ENCODE measurements at regions not wholly inside any gene's neighbourhood (a gene's known extent, or its start where the extent isn't known, plus 50 kb on each side); places are given as distances from the start of the nearest gene placed in this dataset.

- H3K36me3 ChIP-seq: no peaks in the 10 kb centered on the region
- H3K4me3 ChIP-seq: no peak overlapping the region
- H3K9me3 ChIP-seq: no peaks in the 10 kb centered on the region
- no peaks in the 10 kb centered on the region for H3K4me1 ChIP-seq (ENCODE audit: insufficient read depth)
- TF ChIP-seq EP300 (IDR thresholded peaks at IDR 0.05) (no peak), POLR2A (IDR thresholded peaks at IDR 0.05) (no peak), CTCF (IDR thresholded peaks at IDR 0.05) (no peak)
- WGBS, 3 donors: 93 to 94% (median 94%) methylated on average over 1 of the region's 1 CpG
- H3K27me3 ChIP-seq: no peaks in the 10 kb centered on the region
- no peak overlapping the region for H3K27ac ChIP-seq
- intact Hi-C loops (cut with DNase I): no loop called here
- no peak for DNase-seq
These were observed 1395.1 kb downstream of the SUCLG1 start for GRCh38 chr2:83063933-83064332.

- no peak overlapping the region for H3K27ac ChIP-seq
- TF ChIP-seq CTCF (IDR thresholded peaks at IDR 0.05) (no peak), EP300 (IDR thresholded peaks at IDR 0.05) (no peak), POLR2A (IDR thresholded peaks at IDR 0.05) (no peak)
- 70 to 87% (median 83%) methylated on average over 5 of the region's 5 CpGs for WGBS, 3 donors
- no peaks in the 10 kb centered on the region for H3K27me3 ChIP-seq
- H3K36me3 ChIP-seq: no peaks in the 10 kb centered on the region
- H3K4me3 ChIP-seq: no peak overlapping the region
- H3K4me1 ChIP-seq (ENCODE audit: insufficient read depth): no peaks in the 10 kb centered on the region
- no peaks in the 10 kb centered on the region for H3K9me3 ChIP-seq
- no peak for DNase-seq
- intact Hi-C loops (cut with DNase I): no loop called here
These were observed 1395.6 kb downstream of the SUCLG1 start for GRCh38 chr2:83063511-83063910.

- H3K27me3 ChIP-seq: no peaks in the 10 kb centered on the region
- H3K9me3 ChIP-seq: no peaks in the 10 kb centered on the region
- H3K4me3 ChIP-seq: no peak overlapping the region
- DNase-seq: no peak
- no peaks in the 10 kb centered on the region for H3K4me1 ChIP-seq (ENCODE audit: insufficient read depth)
- no peak for TF ChIP-seq EP300 (IDR thresholded peaks at IDR 0.05)
- no peak for TF ChIP-seq CTCF (IDR thresholded peaks at IDR 0.05)
- TF ChIP-seq POLR2A (IDR thresholded peaks at IDR 0.05): no peak
- 74 to 87% (median 75%) methylated on average over 2 of the region's 2 CpGs for WGBS, 3 donors
- no peaks in the 10 kb centered on the region for H3K36me3 ChIP-seq
- no peak overlapping the region for H3K27ac ChIP-seq
- intact Hi-C loops (cut with DNase I): no loop called here
These were observed 1400.4 kb downstream of the SUCLG1 start for GRCh38 chr2:83058683-83059082.

- Histone ChIP-seq H3K9me3 (no peaks in the 10 kb centered on the region), H3K36me3 (no peaks in the 10 kb centered on the region), H3K4me1 (ENCODE audit: insufficient read depth) (no peaks in the 10 kb centered on the region), H3K4me3 (no peak overlapping the region), H3K27ac (no peak overlapping the region), H3K27me3 (no peaks in the 10 kb centered on the region)
- 26 to 37% (median 34%) methylated on average over 1 of the region's 1 CpG for WGBS, 3 donors
- intact Hi-C loops (cut with DNase I): no loop called here
- no peak for DNase-seq
- TF ChIP-seq EP300 (IDR thresholded peaks at IDR 0.05) (no peak), POLR2A (IDR thresholded peaks at IDR 0.05) (no peak), CTCF (IDR thresholded peaks at IDR 0.05) (no peak)
These were observed 1403.6 kb downstream of the SUCLG1 start for GRCh38 chr2:83055376-83056010.

All from ovary (tissue), 7 donors.